ENCODE measurements at regions not wholly inside any gene's neighbourhood (a gene's known extent, or its start where the extent isn't known, plus 50 kb on each side); places are given as distances from the start of the nearest gene placed in this dataset.
A peak's percentile ranks its signal among the peaks of the same experiment; 100 is the strongest.

GRCh38 chr12:43098071-43098470, 453.9 kb downstream of the ADAMTS20 start:
- no peak for DNase-seq (ENCODE audit: low read depth, low spot score)

DNA sequence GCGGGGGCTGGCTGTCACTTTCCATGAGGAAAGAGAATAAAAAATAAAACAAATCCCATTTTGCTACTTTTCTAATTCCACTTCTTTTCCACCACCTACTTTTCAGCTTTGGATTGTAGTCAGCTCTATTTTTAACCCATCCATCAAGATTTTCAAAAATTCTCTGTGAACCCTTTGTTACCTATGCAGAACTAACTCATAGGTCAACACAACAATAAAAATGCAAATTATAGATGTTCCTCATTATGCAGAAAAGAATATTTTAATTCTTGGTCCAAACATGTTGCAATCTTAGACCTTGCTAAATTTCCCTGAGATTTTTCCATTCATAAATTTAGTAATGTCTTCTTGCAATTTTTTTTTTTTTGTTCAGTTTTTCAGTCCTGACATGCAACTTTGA, 454.5 kb downstream of the ADAMTS20 start:
- DNase-seq (ENCODE audit: low read depth, low spot score), result no peak

GRCh38 chr12:43095669-43096280, 456.2 kb downstream of the ADAMTS20 start:
- no peak for DNase-seq (ENCODE audit: low read depth, low spot score)

GRCh38 chr12:43094886-43095575, 457.0 kb downstream of the ADAMTS20 start:
- no peak for DNase-seq (ENCODE audit: low read depth, low spot score)

DNA sequence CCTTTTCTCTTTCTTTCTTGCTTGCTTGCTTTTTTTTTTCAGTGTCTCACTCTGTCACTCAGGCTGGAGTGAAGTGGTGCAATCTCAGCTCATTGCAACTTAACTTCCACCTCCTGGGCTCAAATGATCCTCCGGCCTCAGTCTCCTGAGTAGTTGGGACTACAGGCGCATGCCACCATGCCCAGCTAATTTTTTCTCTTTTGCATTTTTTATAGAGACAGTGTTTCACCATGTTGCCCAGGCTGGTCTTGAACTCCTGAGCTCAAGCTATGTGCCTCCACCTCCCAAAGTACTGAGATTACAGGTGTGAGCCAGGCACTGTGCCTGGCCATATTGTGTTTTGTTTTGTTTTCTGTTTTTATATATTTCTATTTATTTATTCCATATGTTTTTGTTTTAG, 461.0 kb downstream of the ADAMTS20 start:
- no peak for DNase-seq (ENCODE audit: low read depth, low spot score)

- no peak for DNase-seq (ENCODE audit: low read depth, low spot score)
Measured at GRCh38 chr12:43087195-43088091, 464.6 kb downstream of the ADAMTS20 start.

DNA sequence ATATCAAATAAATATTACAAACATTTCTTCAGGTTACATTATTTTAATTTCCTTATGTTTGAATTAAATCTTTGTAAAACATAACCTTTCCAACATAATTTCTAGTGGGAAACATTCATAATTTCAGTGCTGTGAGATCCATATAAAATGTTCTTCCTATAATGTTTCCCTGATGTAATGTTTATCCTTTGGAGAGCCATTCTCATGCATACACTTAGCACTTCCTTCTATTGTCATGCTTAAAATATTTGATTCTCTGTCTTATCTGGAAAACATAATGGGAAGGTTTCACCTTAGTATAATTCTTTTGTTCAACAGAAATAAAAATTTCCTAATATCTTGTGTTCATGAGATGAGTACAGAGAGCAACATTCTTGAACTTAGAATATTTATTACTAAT, 472.5 kb downstream of the ADAMTS20 start:
- no peak for DNase-seq (ENCODE audit: low read depth, low spot score)

DNA sequence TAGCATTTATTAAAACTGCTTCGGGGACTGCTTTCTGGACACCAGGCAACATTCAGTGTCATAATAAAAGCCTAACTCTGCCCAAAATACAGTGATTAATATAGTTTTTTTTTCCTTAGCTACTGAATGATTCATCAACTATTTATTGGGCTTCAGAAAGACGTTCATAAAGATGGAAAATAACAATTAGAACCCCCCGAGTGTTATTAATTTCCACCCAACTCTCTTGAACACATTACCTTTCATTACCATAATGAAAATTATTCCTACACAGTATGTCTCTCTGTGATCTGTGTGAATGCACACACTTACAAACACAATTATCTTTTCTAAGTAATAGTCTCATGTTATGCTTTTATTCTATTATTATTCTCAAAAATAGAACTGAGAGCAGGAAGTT, 473.0 kb downstream of the ADAMTS20 start:
- no peak for DNase-seq (ENCODE audit: low read depth, low spot score)

DNA sequence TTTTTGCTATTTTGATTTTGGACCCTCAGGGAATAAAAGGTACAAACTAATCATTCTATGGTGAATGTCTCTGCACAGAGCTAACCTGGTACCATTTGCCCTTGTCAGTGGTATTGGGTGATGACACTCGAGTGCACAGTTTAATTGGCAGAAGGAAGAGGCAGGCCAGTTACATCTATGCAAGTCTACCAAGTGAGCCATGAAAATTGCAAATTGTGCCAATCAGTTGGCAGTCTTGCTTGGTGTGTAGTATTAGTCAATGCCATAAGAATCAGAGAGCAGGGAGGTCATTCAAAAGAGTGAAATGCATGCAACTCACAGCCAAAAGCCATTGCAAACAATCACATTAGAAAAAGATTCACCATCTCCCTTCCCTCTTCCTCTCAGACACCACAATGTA, 479.6 kb downstream of the ADAMTS20 start:
- DNase-seq (ENCODE audit: low read depth, low spot score), result no peak

- DNase-seq (ENCODE audit: low read depth, low spot score), result no peak
Measured at GRCh38 chr12:43069768-43070221, 480.2 kb upstream of the PRICKLE1 start.

DNA sequence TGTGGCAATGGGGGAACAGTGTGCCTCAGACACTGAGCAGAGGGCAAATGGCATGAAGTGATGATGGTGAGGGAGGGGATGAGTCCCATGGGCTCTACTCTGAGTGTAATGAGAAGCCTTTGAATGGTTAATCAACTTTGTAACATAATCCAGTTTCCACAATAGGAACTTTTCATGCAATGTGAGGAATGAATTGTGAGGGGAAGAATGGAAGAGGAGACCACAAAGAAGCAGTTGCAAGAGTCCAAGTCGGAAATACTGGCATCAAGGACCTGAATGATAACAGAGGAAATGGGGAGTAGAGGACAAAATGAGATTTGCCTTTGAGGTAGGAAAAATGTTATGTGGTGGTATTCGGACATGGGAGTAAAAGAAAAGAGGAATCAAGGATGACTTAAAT, 476.9 kb upstream of the PRICKLE1 start:
- no peak for DNase-seq (ENCODE audit: low read depth, low spot score)

DNA sequence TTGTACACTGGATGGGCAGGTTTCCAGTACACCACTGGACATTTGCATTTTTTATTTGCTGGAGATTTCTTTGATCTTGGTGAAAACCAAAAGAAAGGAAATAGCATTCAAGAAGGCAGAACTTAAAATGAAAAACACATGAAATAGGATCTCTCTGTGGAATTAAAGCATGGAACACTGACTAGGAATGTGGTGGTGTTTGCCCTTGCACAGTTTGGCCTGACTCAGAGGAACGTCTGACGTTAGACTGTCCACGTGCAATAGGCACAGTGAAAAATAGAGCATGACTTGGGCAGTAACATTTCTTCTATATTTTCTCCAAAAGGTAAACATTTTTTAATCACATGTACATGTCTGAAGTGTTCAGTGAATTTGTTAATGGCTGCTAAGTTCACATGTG, 474.1 kb upstream of the PRICKLE1 start:
- DNase-seq (ENCODE audit: low read depth, low spot score), result peak; percentile 45

- DNase-seq (ENCODE audit: low read depth, low spot score), result no peak
Measured at GRCh38 chr12:43062201-43062895, 472.8 kb upstream of the PRICKLE1 start.

DNA sequence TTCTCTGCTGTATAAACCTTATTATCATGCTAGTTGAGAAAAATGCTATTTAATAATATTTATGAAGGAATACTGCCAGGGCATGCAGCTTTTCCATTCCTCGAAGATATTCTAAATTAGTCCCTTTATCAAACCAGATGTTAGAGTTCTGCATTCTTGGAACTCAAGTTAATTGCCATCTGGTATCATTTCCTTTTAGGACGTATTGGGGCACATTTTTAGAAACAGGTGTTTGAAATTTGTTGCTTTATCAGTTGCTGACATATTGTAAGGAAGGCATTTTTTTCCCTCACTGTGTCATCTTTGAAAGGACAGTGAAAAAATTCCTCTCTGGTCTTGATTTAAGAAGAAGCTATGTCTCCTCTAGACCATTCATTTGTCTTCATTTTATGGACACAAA, 471.2 kb upstream of the PRICKLE1 start:
- no peak for DNase-seq (ENCODE audit: low read depth, low spot score)

DNA sequence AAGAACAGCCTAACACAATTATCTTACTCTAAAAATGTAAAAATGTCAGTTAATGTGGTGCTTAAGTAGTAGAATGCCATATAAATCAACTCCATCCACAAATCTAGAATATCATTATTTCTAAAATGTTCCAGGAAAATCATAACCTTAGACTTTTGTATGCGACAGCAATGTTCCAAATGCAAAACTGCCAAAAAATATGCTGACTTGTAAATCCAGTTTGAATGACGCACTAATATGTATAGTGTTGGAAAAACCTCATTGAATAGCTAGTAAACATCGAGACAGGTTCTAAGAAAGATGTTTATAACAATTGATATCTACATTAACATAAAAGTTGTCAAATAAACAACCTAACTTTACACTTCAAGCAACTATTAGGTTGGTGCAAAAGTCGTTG, 469.1 kb upstream of the PRICKLE1 start:
- DNase-seq (ENCODE audit: low read depth, low spot score), result no peak

GRCh38 chr12:43057566-43057965, 468.0 kb upstream of the PRICKLE1 start:
- no peak for DNase-seq (ENCODE audit: low read depth, low spot score)

GRCh38 chr12:43054085-43054484, 464.5 kb upstream of the PRICKLE1 start:
- no peak for DNase-seq (ENCODE audit: low read depth, low spot score)

DNA sequence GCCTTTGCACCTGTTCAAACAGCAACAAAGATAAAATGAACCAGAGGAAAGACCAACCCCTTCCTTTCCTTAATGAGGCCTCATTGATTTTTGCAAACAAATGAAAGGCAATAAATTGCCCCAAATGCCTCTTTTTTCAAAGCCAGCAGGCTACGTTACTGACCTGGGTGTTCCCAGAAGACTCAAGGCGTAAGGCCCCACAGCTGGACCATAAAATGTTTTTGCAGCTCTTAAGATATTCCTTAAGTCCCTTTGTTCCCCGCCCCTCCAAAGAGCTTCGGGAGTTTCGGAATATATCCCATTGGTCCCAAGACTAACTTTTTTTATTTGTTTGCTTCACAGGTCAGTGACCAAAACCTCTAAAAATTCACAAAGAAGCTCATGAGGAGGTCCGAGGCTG, 462.9 kb upstream of the PRICKLE1 start:
- no peak for DNase-seq (ENCODE audit: low read depth, low spot score)

DNA sequence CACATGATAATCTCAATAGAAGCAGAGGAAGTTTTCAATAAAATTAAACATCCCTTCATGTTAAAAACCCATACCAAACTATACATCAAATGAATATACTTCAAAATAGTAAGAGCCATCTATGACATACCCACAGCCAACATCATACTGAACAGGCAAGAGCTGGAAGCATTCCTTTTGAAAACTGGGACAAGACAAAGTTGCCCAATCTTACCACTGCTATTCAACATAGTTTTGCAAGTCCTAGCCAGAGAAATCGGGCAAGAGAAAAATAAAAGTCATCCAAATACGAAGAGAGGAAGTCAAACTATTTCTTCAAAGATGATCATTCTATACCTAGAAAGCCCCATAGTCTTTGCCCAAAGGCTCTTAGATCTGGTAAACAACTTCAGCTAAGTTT, 454.7 kb upstream of the PRICKLE1 start:
- DNase-seq (ENCODE audit: low read depth, low spot score), result no peak

- DNase-seq (ENCODE audit: low read depth, low spot score), result no peak
Measured at GRCh38 chr12:43038991-43039390, 449.4 kb upstream of the PRICKLE1 start.

GRCh38 chr12:43029971-43030370, 440.4 kb upstream of the PRICKLE1 start:
- no peak for DNase-seq (ENCODE audit: low read depth, low spot score)

DNA sequence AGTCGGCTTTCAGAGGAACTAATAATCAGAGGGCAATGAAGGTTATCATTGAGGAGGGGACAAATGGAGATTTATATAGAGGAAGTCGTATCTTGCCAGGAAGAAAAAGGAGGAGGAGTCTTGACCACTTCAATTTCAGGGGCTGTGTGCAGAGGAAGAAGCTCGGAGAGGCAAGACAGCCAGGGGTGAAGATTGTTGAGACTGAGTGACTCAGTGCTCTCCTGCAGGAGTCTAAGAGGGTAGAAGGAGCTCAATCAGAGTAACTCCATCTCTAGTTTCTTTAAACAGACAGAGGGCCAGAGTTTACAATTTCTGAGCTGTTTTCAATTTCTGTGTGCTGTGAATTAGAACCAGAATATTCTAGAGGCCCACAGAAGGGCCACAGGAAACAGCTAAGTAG, 439.3 kb upstream of the PRICKLE1 start:
- no peak for DNase-seq (ENCODE audit: low read depth, low spot score)
